Upper lobe of left lung (tissue), 6 donors: ENCODE measurements at regions not wholly inside any gene's neighbourhood (a gene's known extent, or its start where the extent isn't known, plus 50 kb on each side); places are given as distances from the start of the nearest gene placed in this dataset.

Experiments used
- ATAC-seq, 2 donors: fragments of 200-7000 bp; cut with Tn5 transposase; one replicate each; pipeline ENCODE4 v1.9.1; 2022; ENCODE audit warnings: mild to moderate bottlenecking in 2 of 2, moderate library complexity in 2 of 2; ENCODE audit not compliant: low FRiP score in 2 of 2
- DNase-seq, 2 donors: peaks; one replicate each; pipeline ENCODE4 v3.0.0-alpha.2; 2019 to 2020
- H3K27ac ChIP-seq, 4 donors: fragments of 200-600 bp; sonication (generic); one replicate each; pipeline ENCODE4 v1.5.1; 2016 to 2019
- H3K27me3 ChIP-seq, 4 donors: fragments of 200-600 bp; sonication (generic); one replicate each; pipeline ENCODE4 v1.5.1; 2017 to 2019
- H3K36me3 ChIP-seq, 4 donors: fragments of 200-600 bp; sonication (generic); one replicate each; pipeline ENCODE4 v1.5.1; 2016 to 2019
- H3K4me1 ChIP-seq, 4 donors: fragments of 200-600 bp; sonication (generic); one replicate each; pipeline ENCODE4 v1.5.1; 2018 to 2019
- H3K4me3 ChIP-seq, 4 donors: fragments of 200-600 bp; sonication (generic); one replicate each; pipeline ENCODE4 v1.5.1; 2017 to 2019; ENCODE audit warnings: mild to moderate bottlenecking in 2 of 4, moderate library complexity in 1 of 4
- H3K9me3 ChIP-seq, 4 donors: fragments of 200-600 bp; sonication (generic); one replicate each; pipeline ENCODE4 v1.5.1; 2018 to 2019
- EP300 ChIP-seq, 4 donors: sonication (generic); formaldehyde crosslinking; IDR thresholded peaks; one replicate each; pipeline ENCODE4 v1.5.1; 2017; ENCODE audit warnings: antibody characterized with exemption in 4 of 4, control low read depth in 2 of 4
- POLR2A ChIP-seq, 4 donors: fragments of 450-650 bp; IDR thresholded peaks; one replicate each; pipeline ENCODE4 v1.5.1; 2016 to 2017; ENCODE audit warnings: antibody characterized with exemption in 4 of 4, mild to moderate bottlenecking in 2 of 4
- POLR2AphosphoS5 ChIP-seq, 2 donors: sonication (generic); formaldehyde crosslinking; IDR thresholded peaks; one replicate each; pipeline ENCODE4 v1.5.1; 2017; ENCODE audit warnings: antibody characterized with exemption in 2 of 2
- WGBS, 2 donors: methylation state at CpG; one replicate each; pipeline ENCODE4 v1.1.5; 2017 to 2018; 5-methylcytosine and 5-hydroxymethylcytosine counted together
- TF ChIP-seq, protein P1 (sequence below), 6 experiments: fragments of 450-650 bp in 4 of 6; fragments of 200-600 bp in 2 of 6; sonication (generic) in 2 of 6; IDR thresholded peaks; one replicate each; pipeline ENCODE4 v1.5.1; 2016 to 2019; ENCODE audit warnings: antibody characterized with exemption in 6 of 6
- donor health status: DM: no; HTN: no; CAD: no; lungs with moderate emphysema.
- donor health status: DM: no; HTN: yes; CAD: no; lungs with severe emphysema.

DNA sequence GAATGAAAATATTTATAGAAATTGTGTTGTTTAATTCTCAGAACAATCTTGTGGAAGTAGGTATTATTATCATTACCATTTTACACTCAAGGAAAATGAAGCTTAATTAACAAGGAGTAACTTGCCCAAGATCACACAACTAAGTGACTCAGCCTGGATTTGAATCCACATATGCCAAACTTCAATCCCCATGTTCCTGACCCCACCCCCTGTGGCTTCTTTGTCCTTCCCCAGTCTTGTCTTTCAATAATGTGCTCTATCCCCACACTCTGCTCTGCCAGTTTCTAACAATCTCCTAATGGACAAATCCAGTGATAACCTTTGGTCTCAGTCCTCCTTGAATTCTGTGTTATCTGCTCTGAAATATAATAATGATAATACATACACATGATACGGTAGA lies 355.2 kb downstream of the BMP4 start:
- no peak for DNase-seq
- Histone ChIP-seq H3K27me3 (no peaks in the 10 kb centered on the region), H3K9me3 (no peaks in the 10 kb centered on the region), H3K4me1 (no peaks in the 10 kb centered on the region), H3K4me3 (no peak overlapping the region), H3K36me3 (no peaks in the 10 kb centered on the region), H3K27ac (no peak overlapping the region)
- 91 to 94% methylated on average over 1 of the region's 1 CpG for WGBS, 2 donors
- ATAC-seq = no peak
- no peak for TF ChIP-seq POLR2AphosphoS5 (IDR thresholded peaks at IDR 0.05)
- TF ChIP-seq, protein P1, sequence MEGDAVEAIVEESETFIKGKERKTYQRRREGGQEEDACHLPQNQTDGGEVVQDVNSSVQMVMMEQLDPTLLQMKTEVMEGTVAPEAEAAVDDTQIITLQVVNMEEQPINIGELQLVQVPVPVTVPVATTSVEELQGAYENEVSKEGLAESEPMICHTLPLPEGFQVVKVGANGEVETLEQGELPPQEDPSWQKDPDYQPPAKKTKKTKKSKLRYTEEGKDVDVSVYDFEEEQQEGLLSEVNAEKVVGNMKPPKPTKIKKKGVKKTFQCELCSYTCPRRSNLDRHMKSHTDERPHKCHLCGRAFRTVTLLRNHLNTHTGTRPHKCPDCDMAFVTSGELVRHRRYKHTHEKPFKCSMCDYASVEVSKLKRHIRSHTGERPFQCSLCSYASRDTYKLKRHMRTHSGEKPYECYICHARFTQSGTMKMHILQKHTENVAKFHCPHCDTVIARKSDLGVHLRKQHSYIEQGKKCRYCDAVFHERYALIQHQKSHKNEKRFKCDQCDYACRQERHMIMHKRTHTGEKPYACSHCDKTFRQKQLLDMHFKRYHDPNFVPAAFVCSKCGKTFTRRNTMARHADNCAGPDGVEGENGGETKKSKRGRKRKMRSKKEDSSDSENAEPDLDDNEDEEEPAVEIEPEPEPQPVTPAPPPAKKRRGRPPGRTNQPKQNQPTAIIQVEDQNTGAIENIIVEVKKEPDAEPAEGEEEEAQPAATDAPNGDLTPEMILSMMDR (IDR thresholded peaks at IDR 0.05) = no peak
- TF ChIP-seq EP300 (IDR thresholded peaks at IDR 0.05) = no peak

DNA sequence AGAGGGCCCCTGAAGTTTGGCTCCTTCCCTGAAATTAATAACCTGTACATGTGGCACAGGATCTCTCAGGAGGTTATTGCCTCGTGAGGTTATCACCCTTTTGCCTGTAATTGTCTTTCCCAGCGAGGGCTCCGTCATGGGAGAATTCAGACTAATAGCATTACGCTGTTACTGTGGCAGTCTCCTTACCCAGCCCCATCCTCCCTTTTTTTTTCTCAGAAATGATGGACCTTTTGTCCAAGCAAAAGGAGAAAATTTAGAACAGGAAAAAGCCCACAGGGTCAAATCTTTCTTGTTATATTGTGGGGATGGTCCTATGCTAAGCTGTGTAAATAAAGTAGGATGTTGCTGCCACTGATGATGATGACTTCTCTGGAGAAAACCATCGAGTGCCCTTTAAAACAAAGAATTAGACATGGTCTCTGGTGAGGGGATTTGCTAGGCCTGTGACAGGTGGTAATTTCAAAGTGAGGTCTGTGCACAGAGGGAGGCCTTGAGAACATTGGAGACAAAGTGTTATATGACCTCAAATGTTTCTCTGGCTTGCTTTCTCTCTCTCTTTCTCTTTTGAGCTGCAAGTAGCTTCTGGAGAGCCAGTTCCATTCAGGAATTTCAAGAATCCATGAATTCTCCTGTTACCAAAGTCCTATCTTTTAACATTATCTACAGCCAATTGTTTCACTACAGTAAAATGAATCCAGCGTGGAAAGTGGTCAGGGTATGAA lies 357.2 kb downstream of the BMP4 start:
- no peaks in the 10 kb centered on the region for H3K9me3 ChIP-seq

DNA sequence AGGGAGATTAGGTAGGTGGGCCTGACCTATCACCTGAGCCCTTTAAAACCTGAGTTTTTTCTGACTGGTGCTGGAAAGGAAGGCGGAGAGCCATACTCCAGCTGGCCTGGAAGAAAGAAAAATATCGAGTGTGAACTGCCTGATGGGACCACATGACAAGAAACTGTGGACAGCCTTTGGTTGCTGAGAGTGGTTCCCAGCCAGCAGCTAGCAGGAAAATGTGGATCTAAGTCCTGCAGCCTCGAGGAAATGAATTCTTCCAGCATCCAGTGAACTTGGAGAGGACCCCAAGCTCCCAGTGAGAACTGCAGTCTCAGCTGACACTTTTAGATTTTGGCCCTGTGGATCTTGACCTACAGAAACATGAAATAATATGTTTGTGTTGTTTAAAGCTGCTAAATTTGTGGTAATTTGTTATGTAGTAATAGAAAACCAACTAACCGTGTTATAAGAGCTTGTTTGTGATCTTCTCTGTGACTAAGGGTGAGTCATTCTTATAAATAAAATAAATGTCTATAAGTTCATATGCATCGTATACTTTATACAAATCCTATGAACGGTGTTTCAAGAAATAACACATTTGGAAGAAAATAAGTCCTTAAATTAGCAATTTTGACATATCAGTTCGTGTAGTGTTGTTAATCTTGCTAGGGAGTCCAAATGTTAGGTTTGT lies 359.6 kb downstream of the BMP4 start:
- H3K4me3 ChIP-seq = no peak overlapping the region
- 77% methylated on average over 7 of the region's 7 CpGs for WGBS, 2 donors
- H3K4me1 ChIP-seq = no peaks in the 10 kb centered on the region
- no peaks in the 10 kb centered on the region for H3K9me3 ChIP-seq
- no peak overlapping the region for H3K27ac ChIP-seq
- ATAC-seq = no peak
- no peaks in the 10 kb centered on the region for H3K36me3 ChIP-seq
- H3K27me3 ChIP-seq = no peaks in the 10 kb centered on the region
- no peak for TF ChIP-seq POLR2A (IDR thresholded peaks at IDR 0.05)
- TF ChIP-seq, protein P1 (IDR thresholded peaks at IDR 0.05) = no peak
- no peak for TF ChIP-seq EP300 (IDR thresholded peaks at IDR 0.05)
- no peak for TF ChIP-seq POLR2AphosphoS5 (IDR thresholded peaks at IDR 0.05)
- no peak for DNase-seq

More for the DNA sequence above, 357.2 kb downstream of the BMP4 start:
- H3K36me3 ChIP-seq = no peaks in the 10 kb centered on the region
- no peak overlapping the region for H3K4me3 ChIP-seq
- no peaks in the 10 kb centered on the region for H3K4me1 ChIP-seq
- TF ChIP-seq, protein P1 (IDR thresholded peaks at IDR 0.05) = no peak
- TF ChIP-seq POLR2A (IDR thresholded peaks at IDR 0.05) = no peak
- no peak for TF ChIP-seq POLR2AphosphoS5 (IDR thresholded peaks at IDR 0.05)
- no peak for TF ChIP-seq EP300 (IDR thresholded peaks at IDR 0.05)
- no peak for ATAC-seq
- H3K27me3 ChIP-seq = no peaks in the 10 kb centered on the region
- no peak overlapping the region for H3K27ac ChIP-seq
- 81 to 88% methylated on average over 6 of the region's 6 CpGs for WGBS, 2 donors
- no peak for DNase-seq

DNA sequence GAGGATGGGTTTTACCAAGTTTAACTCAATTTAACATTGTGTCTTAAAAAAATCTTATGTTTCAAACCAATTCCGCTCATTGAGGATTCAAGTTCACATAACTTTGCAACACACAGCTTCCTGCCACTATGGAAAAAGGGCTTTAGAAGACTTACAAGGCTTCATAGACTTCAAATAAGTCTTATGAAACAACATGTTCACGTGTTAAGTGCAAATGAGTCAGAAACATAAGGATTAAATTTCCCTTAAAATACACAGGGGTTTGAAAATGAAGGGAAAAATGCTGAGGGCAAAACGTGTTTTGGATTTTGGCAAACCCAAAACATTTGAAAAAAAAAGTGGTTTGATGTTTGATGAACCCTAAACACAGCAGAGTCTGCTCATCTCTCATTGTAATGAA lies 364.8 kb downstream of the BMP4 start:
- H3K36me3 ChIP-seq = no peaks in the 10 kb centered on the region
- 73 to 81% methylated on average over 3 of the region's 3 CpGs for WGBS, 2 donors
- H3K4me3 ChIP-seq = no peak overlapping the region
- DNase-seq (no peak), ATAC-seq (no peak)
- H3K27me3 ChIP-seq = no peaks in the 10 kb centered on the region
- no peaks in the 10 kb centered on the region for H3K9me3 ChIP-seq
- no peaks in the 10 kb centered on the region for H3K4me1 ChIP-seq
- TF ChIP-seq POLR2AphosphoS5 (IDR thresholded peaks at IDR 0.05) (no peak), EP300 (IDR thresholded peaks at IDR 0.05) (no peak), POLR2A (IDR thresholded peaks at IDR 0.05) (no peak)
- TF ChIP-seq, protein P1 (IDR thresholded peaks at IDR 0.05) = no peak
- H3K27ac ChIP-seq = no peak overlapping the region
